WERI-Rb-1 (cell line): ENCODE measurements at regions not wholly inside any gene's neighbourhood (a gene's known extent, or its start where the extent isn't known, plus 50 kb on each side); places are given as distances from the start of the nearest gene placed in this dataset.
"Not testable (repeated sequence)": the region's sequence is repeated elsewhere in the genome, so short reads cannot be mapped to it uniquely, and the experiment has no call there.

Experiments used
- DNase-seq: peaks from one replicate; pipeline ENCODE4 v3.0.0-alpha.2; 2020
- H3K27ac ChIP-seq: fragments of 250-450 bp; sonication (Bioruptor Pico); 2 replicates; pipeline ENCODE4 v1.5.1; 2020; ENCODE audit warnings: mild to moderate bottlenecking, moderate library complexity
- H3K27me3 ChIP-seq: fragments of 250-450 bp; sonication (Bioruptor Pico); 2 replicates; pipeline ENCODE4 v1.5.1; 2021; ENCODE audit warnings: mild to moderate bottlenecking, low read depth, moderate library complexity; ENCODE audit not compliant: insufficient read depth, severe bottlenecking
- H3K36me3 ChIP-seq: fragments of 250-450 bp; sonication (Bioruptor Pico); 2 replicates; pipeline ENCODE4 v1.5.1; 2020; ENCODE audit warnings: mild to moderate bottlenecking, moderate library complexity
- H3K4me3 ChIP-seq: 2 replicates; pipeline ENCODE4 v1.5.1; 2011; ENCODE audit warnings: low read depth, mild to moderate bottlenecking, control low read depth, low read length
- H3K9me3 ChIP-seq: fragments of 250-450 bp; sonication (Bioruptor Pico); 2 replicates; pipeline ENCODE4 v1.5.1; 2021; ENCODE audit warnings: mild to moderate bottlenecking, moderate library complexity; ENCODE audit not compliant: severe bottlenecking
- CTCF ChIP-seq: IDR thresholded peaks from 2 replicates; pipeline ENCODE4 v1.5.1; 2011; ENCODE audit warnings: low read depth, mild to moderate bottlenecking, control low read depth, inconsistent platforms, low read length

- H3K27me3 ChIP-seq = no peaks in the 10 kb centered on the region
- no peak overlapping the region for H3K4me3 ChIP-seq
- H3K27ac ChIP-seq = no peak overlapping the region
- DNase-seq = no peak
- H3K9me3 ChIP-seq = no peaks in the 10 kb centered on the region
- TF ChIP-seq CTCF = no peak
- H3K36me3 ChIP-seq = no peaks in the 10 kb centered on the region
Measured at GRCh38 chr6:56730663-56731529, 88.2 kb upstream of the DST start.

GRCh38 chr6:56729719-56730118 lies 87.0 kb upstream of the DST start:
- H3K27ac ChIP-seq = no peak overlapping the region
- H3K4me3 ChIP-seq = no peak overlapping the region
- no peaks in the 10 kb centered on the region for H3K27me3 ChIP-seq
- DNase-seq = no peak
- H3K36me3 ChIP-seq = no peaks in the 10 kb centered on the region
- H3K9me3 ChIP-seq = no peaks in the 10 kb centered on the region
- no peak for TF ChIP-seq CTCF

GRCh38 chr6:56729166-56729565 lies 86.5 kb upstream of the DST start:
- H3K27ac ChIP-seq, H3K4me3 ChIP-seq, H3K36me3 ChIP-seq, H3K27me3 ChIP-seq, H3K9me3 ChIP-seq, DNase-seq: not testable (repeated sequence)

- TF ChIP-seq CTCF = no peak
- Histone ChIP-seq H3K4me3 (no peak overlapping the region), H3K27me3 (no peaks in the 10 kb centered on the region), H3K36me3 (no peaks in the 10 kb centered on the region), H3K9me3 (no peaks in the 10 kb centered on the region), H3K27ac (no peak overlapping the region)
- DNase-seq = no peak
Measured at GRCh38 chr6:56727097-56727850, 84.6 kb upstream of the DST start.

GRCh38 chr6:56725254-56725653 lies 82.6 kb upstream of the DST start:
- H3K9me3 ChIP-seq = peaks cover 15% of the 10 kb centered on the region
- no peak overlapping the region for H3K4me3 ChIP-seq
- H3K27ac ChIP-seq = no peak overlapping the region
- H3K27me3 ChIP-seq = no peaks in the 10 kb centered on the region
- no peak for TF ChIP-seq CTCF
- no peaks in the 10 kb centered on the region for H3K36me3 ChIP-seq
- DNase-seq = no peak

- H3K27ac ChIP-seq = no peak overlapping the region
- TF ChIP-seq CTCF = no peak
- no peaks in the 10 kb centered on the region for H3K36me3 ChIP-seq
- no peaks in the 10 kb centered on the region for H3K27me3 ChIP-seq
- no peak for DNase-seq
- H3K4me3 ChIP-seq = no peak overlapping the region
- H3K9me3 ChIP-seq = peaks cover 15% of the 10 kb centered on the region
Measured at GRCh38 chr6:56724455-56724854, 81.8 kb upstream of the DST start.
